ENCODE measurements at regions not wholly inside any gene's neighbourhood (a gene's known extent, or its start where the extent isn't known, plus 50 kb on each side); places are given as distances from the start of the nearest gene placed in this dataset.

- Mint-ChIP-seq H3K36me3 (no peaks in the 10 kb centered on the region), H3K9me3 (peaks cover 9 to 39% (median 12%) of the 10 kb centered on the region in 6 donors), H3K4me1 (no peaks in the 10 kb centered on the region), H3K27me3 (ENCODE audit: low read depth in 3 of 3) (no peaks in the 10 kb centered on the region), H3K27ac (no peak overlapping the region), H3K4me3 (no peak overlapping the region)
- no peak for DNase-seq
Observed at GRCh38 chr2:82839036-82839435, 1620.0 kb downstream of the SUCLG1 start.

- no peak for DNase-seq
- peaks cover 6 to 43% (median 10%) of the 10 kb centered on the region in 6 donors for H3K9me3 Mint-ChIP-seq
- no peak overlapping the region for H3K4me3 Mint-ChIP-seq
- no peaks in the 10 kb centered on the region for H3K4me1 Mint-ChIP-seq
- H3K27ac Mint-ChIP-seq = no peak overlapping the region
- H3K27me3 Mint-ChIP-seq (ENCODE audit: low read depth in 3 of 3) = no peaks in the 10 kb centered on the region
- no peaks in the 10 kb centered on the region for H3K36me3 Mint-ChIP-seq
Observed at GRCh38 chr2:82837588-82838304, 1621.3 kb downstream of the SUCLG1 start.

- Mint-ChIP-seq H3K9me3 (peaks cover 6 to 60% (median 16%) of the 10 kb centered on the region in 6 donors), H3K27me3 (ENCODE audit: low read depth in 3 of 3) (no peaks in the 10 kb centered on the region), H3K36me3 (no peaks in the 10 kb centered on the region), H3K4me3 (no peak overlapping the region), H3K4me1 (no peaks in the 10 kb centered on the region), H3K27ac (no peak overlapping the region)
- no peak for DNase-seq
Observed at GRCh38 chr2:82834893-82835292, 1624.2 kb downstream of the SUCLG1 start.

DNA sequence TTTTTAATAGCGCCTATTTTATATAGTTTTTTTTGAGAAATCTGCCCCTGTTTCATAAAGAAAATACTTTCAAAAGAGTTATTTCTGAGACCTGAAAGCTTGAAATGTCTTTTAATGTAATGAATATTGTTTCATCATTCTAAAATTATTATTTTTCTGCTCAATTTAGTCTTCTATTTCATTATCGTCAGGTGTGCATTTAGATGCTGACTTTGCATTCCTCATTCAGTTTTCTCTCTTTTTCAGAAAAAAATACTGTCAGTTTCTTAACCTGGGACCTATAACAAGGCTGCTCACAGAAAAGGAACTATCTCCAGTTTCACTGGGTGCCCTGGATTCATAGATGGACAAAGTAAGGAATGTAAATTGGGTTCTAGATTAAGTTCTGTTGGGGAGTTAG lies 1631.7 kb downstream of the SUCLG1 start:
- H3K4me1 Mint-ChIP-seq = no peaks in the 10 kb centered on the region
- H3K9me3 Mint-ChIP-seq = peaks cover 9 to 41% (median 15%) of the 10 kb centered on the region in 6 donors
- no peak overlapping the region for H3K27ac Mint-ChIP-seq
- DNase-seq = no peak
- H3K36me3 Mint-ChIP-seq = no peaks in the 10 kb centered on the region
- peaks cover 0 to 3% (median 2%) of the 10 kb centered on the region in 3 donors for H3K27me3 Mint-ChIP-seq (ENCODE audit: low read depth in 3 of 3)
- H3K4me3 Mint-ChIP-seq = no peak overlapping the region

DNA sequence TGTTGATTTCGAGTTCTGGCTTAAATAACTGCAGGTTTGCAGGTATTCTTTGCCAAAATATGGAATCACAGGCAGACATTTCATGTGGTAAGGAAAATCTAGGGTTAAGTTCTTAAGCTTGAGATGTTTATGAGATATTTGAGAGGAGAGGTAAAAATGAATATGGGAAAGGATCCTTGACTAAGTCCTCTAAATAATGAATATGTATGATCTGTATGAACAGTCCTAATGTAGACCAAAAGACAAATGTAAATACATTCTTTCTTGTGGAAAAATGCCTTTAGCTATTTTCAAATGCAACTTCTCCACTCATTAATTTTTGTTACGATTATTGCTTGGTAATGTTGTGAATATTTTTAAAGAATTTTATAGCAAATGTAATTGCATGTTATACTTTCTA lies 1632.6 kb downstream of the SUCLG1 start:
- Mint-ChIP-seq H3K4me3 (no peak overlapping the region), H3K27me3 (ENCODE audit: low read depth in 3 of 3) (peaks cover 0 to 3% (median 2%) of the 10 kb centered on the region in 3 donors), H3K36me3 (no peaks in the 10 kb centered on the region), H3K9me3 (peaks cover 9 to 33% (median 13%) of the 10 kb centered on the region in 6 donors), H3K4me1 (no peaks in the 10 kb centered on the region), H3K27ac (no peak overlapping the region)
- no peak for DNase-seq

DNA sequence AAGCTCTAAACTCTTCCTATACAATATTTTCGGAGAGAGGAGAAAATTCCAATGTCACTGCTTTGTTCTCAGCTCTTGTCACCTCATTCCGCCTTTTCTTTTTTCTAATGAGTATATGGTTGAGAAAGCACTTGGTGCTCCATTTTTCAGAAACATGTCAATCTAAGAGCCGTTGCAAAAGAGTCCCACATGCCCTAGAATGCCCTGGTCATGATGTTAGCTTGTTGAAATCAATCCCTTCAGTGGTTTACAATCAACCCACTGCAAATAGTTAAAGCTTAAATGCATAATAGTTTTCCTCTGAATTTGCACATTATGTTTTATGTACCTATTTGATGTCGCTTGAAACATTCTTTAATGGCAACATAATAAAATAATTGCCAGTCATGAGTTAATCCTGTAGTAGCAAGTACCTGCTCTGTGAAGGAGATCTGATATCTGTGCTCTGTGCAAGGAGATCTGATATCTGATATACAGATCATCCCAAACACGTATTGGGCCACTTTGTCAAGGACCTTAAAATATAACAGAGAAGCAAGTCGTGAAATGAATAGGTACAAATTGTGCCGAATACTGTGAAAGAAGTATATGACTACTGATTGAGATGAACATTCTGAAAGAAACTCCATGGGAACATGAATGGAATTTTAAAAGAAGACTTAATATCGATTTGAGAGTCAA lies 1633.5 kb downstream of the SUCLG1 start:
- DNase-seq = no peak
- H3K4me1 Mint-ChIP-seq = no peaks in the 10 kb centered on the region
- no peak overlapping the region for H3K4me3 Mint-ChIP-seq
- H3K27ac Mint-ChIP-seq = no peak overlapping the region
- H3K27me3 Mint-ChIP-seq (ENCODE audit: low read depth in 3 of 3) = peaks cover 0 to 3% (median 2%) of the 10 kb centered on the region in 3 donors
- peaks cover 3 to 24% (median 11%) of the 10 kb centered on the region in 6 donors for H3K9me3 Mint-ChIP-seq
- H3K36me3 Mint-ChIP-seq = no peaks in the 10 kb centered on the region

DNA sequence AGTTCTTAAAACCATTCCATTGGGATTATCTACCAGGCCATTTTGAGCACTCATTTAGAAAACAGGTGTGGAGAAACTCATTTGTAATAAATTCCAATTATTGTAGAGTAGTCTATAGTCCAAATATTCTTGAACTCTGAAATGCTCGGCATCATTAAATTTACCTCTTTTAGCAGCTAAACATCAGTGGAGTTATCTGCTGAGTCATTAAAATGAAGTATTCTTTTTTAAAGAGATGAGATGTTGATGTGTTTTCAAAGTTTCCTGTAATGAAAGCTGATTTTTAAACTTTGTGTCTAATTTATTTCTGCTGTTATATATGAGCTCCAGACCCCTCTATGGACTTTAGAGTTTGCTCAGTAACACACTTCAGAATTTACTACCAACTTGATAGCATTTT lies 1635.2 kb downstream of the SUCLG1 start:
- no peak for DNase-seq
- Mint-ChIP-seq H3K27ac (no peak overlapping the region), H3K36me3 (no peaks in the 10 kb centered on the region), H3K9me3 (peaks cover under 1 to 19% (median 10%) of the 10 kb centered on the region in 6 donors), H3K4me3 (no peak overlapping the region), H3K27me3 (ENCODE audit: low read depth in 3 of 3) (peaks cover 0 to 3% (median 2%) of the 10 kb centered on the region in 3 donors), H3K4me1 (no peaks in the 10 kb centered on the region)

DNA sequence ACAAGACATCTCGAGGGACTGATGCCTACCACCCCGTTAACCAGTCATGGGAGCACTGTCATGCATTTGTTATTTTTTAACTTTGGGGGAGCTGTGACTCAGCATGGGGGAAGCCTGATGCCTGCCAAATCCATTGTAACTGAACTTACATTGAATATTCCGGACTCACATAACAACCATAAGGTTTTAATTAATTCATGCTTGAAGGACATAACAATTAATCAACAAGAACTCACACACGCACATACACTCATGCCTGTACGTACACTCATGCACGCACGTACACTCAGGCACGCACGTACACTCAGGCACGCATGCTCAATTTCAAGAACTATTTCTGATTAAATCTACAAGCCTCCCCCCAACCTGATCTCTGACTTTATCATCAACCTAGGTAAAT lies 1639.1 kb downstream of the SUCLG1 start:
- Mint-ChIP-seq H3K27ac (no peak overlapping the region), H3K27me3 (ENCODE audit: low read depth in 3 of 3) (peaks cover 0 to 3% (median 0%) of the 10 kb centered on the region in 3 donors), H3K4me3 (no peak overlapping the region), H3K36me3 (no peaks in the 10 kb centered on the region), H3K9me3 (peaks cover 0 to 9% (median under 1%) of the 10 kb centered on the region in 6 donors), H3K4me1 (no peaks in the 10 kb centered on the region)
- DNase-seq = no peak

DNA sequence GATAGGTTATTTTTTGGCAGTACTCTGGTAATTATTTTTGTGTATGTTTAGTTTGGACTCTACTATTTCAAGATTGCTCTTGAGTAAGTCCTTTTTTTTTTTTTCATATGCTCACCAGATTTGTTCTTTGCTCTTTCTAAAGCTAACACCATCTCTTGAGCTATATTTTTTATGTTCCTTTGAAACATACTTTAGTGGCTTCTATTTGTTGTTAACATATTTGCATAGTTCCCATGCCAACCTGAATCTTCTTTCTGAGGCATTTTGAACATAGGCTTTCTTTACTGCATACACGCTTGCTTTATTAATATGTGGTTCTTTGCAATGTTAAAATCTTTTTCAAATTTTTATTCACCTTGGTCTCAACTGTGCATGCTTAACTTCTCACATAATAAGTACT lies 1644.9 kb downstream of the SUCLG1 start:
- Mint-ChIP-seq H3K4me3 (no peak overlapping the region), H3K4me1 (no peaks in the 10 kb centered on the region), H3K27me3 (ENCODE audit: low read depth in 3 of 3) (no peaks in the 10 kb centered on the region), H3K36me3 (no peaks in the 10 kb centered on the region), H3K9me3 (peaks cover 4 to 10% (median 5%) of the 10 kb centered on the region in 6 donors), H3K27ac (no peak overlapping the region)
- DNase-seq = no peak

DNA sequence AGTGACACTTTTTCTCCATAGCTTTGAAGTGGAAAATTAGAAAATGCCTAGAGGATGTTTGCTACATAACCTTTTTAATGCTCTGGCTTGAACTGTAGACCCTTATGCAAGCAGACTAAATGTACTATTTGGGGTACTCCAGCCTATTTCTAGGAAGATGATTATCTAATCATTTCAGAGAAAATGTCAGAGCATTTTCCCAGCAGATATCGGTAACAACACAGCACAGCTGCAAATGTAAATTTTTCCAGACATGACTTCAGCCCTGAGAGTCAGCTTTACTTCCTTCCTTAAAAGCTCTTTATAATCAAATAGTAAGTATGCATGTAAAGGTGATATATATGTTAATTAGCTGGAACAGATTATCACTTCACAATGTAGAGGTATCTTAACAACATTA lies 1647.1 kb downstream of the SUCLG1 start:
- Mint-ChIP-seq H3K27me3 (ENCODE audit: low read depth in 3 of 3) (no peaks in the 10 kb centered on the region), H3K36me3 (no peaks in the 10 kb centered on the region), H3K27ac (no peak overlapping the region), H3K4me3 (no peak overlapping the region), H3K4me1 (no peaks in the 10 kb centered on the region), H3K9me3 (peaks cover 8 to 17% (median 12%) of the 10 kb centered on the region in 6 donors)
- no peak for DNase-seq

DNA sequence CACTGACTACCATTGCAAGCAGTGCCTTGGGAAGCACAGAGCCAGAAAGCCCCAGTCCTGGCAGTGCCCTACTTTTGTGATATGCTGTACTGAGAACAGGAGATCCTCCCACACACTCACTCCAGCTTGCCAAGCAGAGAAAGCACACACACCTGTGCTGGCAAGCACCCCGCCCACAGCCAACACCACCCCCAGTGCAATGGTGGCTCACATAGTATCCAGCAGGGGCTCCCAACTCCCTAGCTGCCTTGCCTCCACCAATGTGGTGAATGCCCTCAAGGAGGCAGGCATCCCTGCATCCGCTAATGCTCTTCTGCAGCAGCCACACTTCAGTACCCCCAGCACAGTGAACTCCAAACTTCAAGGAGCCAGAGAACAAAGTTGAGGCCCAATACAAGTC lies 1655.8 kb downstream of the SUCLG1 start:
- peaks cover 0 to 1% (median 0%) of the 10 kb centered on the region in 3 donors for H3K27me3 Mint-ChIP-seq (ENCODE audit: low read depth in 3 of 3)
- H3K9me3 Mint-ChIP-seq = peaks cover 20 to 63% (median 39%) of the 10 kb centered on the region in 6 donors
- DNase-seq = no peak
- peaks cover 0 to 6% (median 0%) of the 10 kb centered on the region in 3 donors for H3K36me3 Mint-ChIP-seq
- no peak overlapping the region for H3K4me3 Mint-ChIP-seq
- no peak overlapping the region for H3K27ac Mint-ChIP-seq
- no peaks in the 10 kb centered on the region for H3K4me1 Mint-ChIP-seq

- H3K4me1 Mint-ChIP-seq = no peaks in the 10 kb centered on the region
- peaks cover 6 to 49% (median 16%) of the 10 kb centered on the region in 6 donors for H3K9me3 Mint-ChIP-seq
- H3K27me3 Mint-ChIP-seq (ENCODE audit: low read depth in 3 of 3) = no peaks in the 10 kb centered on the region
- H3K36me3 Mint-ChIP-seq = peaks cover 0 to 6% (median 0%) of the 10 kb centered on the region in 3 donors
- DNase-seq = no peak
- H3K27ac Mint-ChIP-seq = no peak overlapping the region
- H3K4me3 Mint-ChIP-seq = no peak overlapping the region
Observed at GRCh38 chr2:82797469-82797868, 1661.6 kb downstream of the SUCLG1 start.

DNA sequence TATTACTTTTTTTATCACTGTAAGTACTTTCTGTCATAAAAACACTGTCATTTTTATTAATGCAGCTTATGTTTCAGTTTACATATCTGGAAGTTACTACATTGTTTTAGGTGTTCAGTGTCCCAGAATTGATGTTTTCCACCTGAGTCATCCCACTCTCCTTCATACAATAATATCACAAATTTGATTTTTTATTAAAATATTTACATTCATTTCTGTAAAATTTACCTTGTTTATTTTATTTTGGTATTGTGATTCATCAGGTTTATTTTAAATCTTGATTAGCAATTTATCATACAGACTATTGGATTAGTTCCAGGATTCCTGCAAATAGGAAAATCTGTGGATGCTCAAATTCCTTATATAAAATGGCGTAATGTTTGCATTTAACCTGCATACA lies 1662.9 kb downstream of the SUCLG1 start:
- DNase-seq = no peak
- no peaks in the 10 kb centered on the region for H3K27me3 Mint-ChIP-seq (ENCODE audit: low read depth in 3 of 3)
- H3K4me1 Mint-ChIP-seq = no peaks in the 10 kb centered on the region
- peaks cover 2 to 45% (median 13%) of the 10 kb centered on the region in 6 donors for H3K9me3 Mint-ChIP-seq
- H3K4me3 Mint-ChIP-seq = no peak overlapping the region
- no peak overlapping the region for H3K27ac Mint-ChIP-seq
- no peaks in the 10 kb centered on the region for H3K36me3 Mint-ChIP-seq

DNA sequence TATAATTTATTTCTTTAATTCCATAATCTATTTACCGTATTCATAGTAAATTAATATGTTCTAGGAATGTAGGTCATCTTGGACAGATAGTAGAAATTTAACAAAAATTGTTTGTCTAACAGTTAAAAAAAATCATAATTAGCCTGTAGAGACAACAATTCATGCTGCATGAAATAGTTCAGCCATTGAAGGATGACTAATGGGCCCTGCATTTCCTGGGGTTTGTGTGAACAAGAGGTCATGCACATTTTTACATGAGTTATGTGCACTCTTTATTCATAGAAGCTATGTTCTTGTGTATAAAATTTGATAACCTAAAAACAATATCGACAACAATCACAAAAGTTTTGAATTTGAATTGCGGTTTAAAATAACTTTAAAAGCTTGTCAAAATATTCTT lies 1663.6 kb downstream of the SUCLG1 start:
- H3K4me1 Mint-ChIP-seq = no peaks in the 10 kb centered on the region
- no peak overlapping the region for H3K27ac Mint-ChIP-seq
- no peaks in the 10 kb centered on the region for H3K36me3 Mint-ChIP-seq
- H3K4me3 Mint-ChIP-seq = no peak overlapping the region
- H3K9me3 Mint-ChIP-seq = peaks cover 2 to 50% (median 14%) of the 10 kb centered on the region in 6 donors
- no peaks in the 10 kb centered on the region for H3K27me3 Mint-ChIP-seq (ENCODE audit: low read depth in 3 of 3)
- DNase-seq = no peak
